HG02798 (cell line): ENCODE measurements at regions not wholly inside any gene's neighbourhood (a gene's known extent, or its start where the extent isn't known, plus 50 kb on each side); places are given as distances from the start of the nearest gene placed in this dataset.

ENCODE experiments used
- ATAC-seq: cut with Tn5 transposase; IDR thresholded peaks from one replicate; pipeline ENCODE4 v1.9.1; 2021; ENCODE audit warnings: mild to moderate bottlenecking; ENCODE audit not compliant: unreplicated experiment, poor library complexity

DNA sequence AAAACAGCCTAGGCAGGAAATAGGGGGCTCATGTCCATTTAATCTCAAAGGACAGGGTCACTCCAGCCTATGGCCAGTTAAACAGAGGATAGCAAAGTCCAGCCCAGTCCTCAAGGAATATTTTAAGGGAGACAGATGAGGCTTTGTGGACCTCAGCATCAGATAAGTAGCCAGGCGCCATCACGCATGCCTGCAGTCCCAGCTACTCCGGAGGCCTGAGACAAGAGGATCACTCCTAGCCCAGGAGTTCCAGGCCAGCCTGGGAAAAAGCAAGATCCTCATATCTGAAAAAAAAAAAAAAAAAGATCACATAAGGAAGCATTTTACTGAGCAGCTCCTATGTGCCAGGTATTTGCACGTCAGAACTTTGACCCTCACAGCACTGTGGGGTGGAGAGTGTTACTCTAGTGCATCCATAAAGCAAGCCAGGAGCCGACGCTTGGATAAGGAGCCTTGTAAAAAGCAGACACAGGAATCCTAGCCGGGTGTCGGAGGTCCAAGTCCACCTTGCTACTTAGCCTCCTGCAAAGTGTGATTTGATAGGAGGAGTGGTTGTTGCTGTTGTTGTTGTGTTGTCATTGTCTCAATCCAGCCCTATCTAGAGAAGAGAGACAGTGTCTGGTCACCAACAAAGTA is 61.8 kb upstream of the DOCK1 start:
- no peak for ATAC-seq

DNA sequence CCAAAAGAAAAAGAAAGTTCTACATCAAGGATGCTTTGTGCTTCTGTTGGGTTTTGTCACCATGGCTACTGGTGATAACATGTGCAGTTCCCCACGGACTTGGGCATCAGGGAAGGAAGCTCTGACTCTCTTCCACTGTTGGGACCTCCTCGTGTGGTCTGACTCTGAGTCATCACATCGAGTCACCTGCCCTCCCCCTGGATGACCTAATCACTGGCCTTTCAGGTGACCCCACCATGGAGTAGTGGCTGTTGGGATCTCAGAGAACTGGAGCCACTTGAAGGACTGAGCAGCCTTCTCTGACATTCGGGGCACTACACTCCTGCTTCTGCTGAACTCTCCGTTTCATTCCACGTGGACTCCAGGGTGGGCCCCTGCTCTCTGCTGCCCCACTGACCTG is 60.8 kb upstream of the DOCK1 start:
- ATAC-seq: no peak

DNA sequence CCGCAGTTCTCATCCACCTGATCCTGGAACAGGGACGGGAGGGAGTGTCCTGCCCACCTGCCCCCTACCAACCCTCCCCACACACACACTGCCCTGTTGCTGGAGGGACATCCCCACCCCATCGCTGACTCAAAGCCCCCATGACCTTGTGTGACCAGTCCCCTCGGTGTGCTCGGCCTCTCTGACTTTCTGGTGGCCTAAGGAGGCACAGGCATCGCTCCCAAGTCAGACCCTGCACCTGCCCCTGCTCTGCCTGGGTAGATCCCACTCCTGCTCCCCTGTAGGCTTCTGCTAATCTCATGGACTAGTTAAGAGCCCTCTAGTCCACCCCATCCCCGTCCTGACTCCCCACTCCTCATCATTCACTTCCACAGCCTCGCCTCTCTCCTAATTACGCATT is 58.8 kb upstream of the DOCK1 start:
- no peak for ATAC-seq

DNA sequence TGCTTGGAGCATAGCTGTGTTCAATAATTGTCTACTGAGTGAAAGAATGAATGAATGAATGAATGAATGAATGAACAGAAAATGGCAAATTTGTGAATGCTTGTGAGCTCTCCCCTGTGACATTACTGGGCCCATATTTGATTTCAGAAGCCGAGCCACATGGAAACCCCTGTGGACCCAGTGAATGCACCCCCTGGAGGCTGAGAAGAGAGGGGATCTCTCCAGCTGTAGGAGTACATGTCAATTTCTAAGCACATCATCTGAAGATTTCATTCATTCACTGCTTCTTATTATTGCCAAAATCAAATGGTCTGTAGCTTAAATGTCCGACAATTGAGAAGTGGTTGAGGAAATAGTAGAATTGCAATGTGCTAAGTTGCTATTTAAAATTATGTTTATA is 58.3 kb upstream of the DOCK1 start:
- no peak for ATAC-seq

DNA sequence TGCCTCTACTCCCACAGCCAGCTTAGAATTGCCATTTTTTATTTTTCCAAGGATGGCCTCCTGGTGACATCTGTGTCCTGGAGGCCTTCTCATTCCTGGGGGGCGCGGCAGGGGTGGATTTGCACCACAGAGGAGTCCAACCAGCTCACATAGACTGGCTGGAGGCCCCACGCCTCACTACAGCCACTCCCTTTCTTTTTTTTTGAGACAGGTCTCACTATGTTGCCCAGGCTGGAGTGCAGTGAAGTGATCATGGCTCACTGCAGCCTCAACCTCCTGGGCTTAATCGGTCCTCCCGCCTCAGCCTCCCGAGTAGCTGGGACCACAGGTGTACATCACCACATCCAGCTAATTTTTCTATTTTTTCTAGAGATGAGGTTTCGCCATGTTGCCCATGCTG is 57.6 kb upstream of the DOCK1 start:
- ATAC-seq: no peak

DNA sequence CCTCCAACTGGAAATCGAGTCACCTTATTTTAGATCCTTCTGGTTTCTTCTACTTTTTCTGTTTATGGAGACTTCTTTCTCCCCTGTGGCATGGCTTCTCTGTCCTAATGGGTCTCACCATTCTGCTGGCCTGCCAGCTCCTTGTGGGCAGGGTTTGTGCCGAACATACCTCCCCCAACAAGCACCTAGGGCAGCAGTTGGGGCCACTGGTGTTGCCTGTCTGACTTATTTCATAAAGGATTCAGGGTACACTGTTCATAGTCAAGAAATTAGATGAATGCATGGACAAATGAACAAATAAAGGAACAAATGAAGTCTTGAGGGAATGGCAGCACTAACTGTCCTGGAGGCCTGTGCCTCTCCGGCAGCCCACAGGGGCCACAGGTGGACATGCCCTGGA is 55.6 kb upstream of the DOCK1 start:
- no peak for ATAC-seq

DNA sequence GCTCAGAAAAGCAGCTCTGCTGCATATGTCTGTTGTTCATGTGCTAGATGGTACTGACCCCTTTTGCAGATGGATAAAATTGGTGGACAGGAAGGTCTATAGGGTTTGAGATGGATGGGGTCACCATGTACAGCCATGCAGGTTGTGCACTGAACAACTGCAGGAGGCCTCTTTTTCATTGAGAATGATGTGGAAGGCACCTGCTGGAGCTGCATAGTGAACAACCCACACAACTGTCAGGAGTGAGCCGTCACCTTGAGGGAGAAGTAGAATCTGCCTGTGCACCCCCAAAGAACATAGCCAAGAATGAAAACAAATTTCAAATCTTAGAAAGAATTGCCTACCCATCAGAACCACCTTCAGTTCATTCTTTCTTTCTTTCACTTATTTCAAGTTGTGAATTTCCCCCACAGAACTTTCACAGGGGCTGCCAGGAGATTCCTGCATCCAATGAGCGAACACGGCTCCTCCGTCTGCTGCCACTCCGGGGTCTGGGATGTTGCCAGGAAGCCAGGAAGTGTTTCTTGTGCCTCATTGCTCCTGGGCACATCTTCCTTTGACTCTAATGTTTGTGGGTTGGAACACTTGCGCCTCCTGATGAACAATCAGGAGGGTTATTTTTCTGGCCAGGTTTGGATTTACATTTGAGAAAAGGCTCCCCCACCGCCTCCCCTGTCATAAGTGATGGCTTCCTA is 53.7 kb upstream of the DOCK1 start:
- ATAC-seq: no peak

DNA sequence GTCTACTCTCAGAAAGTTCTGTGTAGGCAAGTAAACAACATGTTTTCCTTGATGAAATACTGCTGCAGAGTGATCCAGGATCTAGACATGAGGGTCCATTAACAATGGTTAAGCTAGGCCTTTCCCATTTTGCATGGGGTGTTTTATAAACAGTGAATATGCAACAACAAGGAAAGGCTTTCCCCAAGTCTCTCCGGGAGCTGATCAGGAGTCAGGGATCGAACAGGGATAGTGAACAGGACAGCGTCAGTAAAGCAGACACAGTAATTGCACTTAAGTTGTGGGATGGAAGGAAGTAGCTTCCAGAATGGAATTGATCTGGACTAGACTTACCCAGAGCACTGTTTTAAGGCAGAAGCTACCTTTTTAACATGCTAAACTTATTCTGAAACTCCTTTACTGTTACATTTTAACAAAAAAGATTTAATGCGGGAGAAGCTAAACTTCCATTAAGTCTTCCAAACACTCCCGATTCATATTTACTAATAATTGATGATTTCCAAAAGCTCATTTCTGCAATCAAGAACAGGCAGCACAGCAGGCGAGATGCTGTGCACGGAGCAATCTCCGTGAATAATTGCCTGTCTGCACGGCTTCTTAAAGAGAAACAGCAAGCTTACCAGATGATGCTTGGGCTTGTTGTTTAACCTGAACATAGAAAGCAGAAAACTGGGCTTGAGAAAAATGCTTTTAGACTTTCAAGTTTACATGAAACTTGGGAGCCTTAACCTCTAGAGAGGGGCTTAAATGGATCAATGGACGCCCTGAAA is 50.3 kb upstream of the DOCK1 start:
- no peak for ATAC-seq
